HEK293T (cell line): ENCODE measurements at regions not wholly inside any gene's neighbourhood (a gene's known extent, or its start where the extent isn't known, plus 50 kb on each side); places are given as distances from the start of the nearest gene placed in this dataset.
"Not testable (repeated sequence)": the region's sequence is repeated elsewhere in the genome, so short reads cannot be mapped to it uniquely, and the experiment has no call there.

ENCODE experiments used
- CTCF ChIA-PET: fragments of 350-600 bp; formaldehyde crosslinking; extraction: SDS; loops from one replicate; lab custom pipeline; 2021; ENCODE audit warnings: antibody characterized with exemption, inconsistent platforms; lab: Yijun Ruan, JAX
- POLR2A ChIA-PET: fragments of 350-600 bp; formaldehyde crosslinking; extraction: SDS; loops from one replicate; lab custom pipeline; 2020; ENCODE audit warnings: antibody characterized with exemption, inconsistent platforms; lab: Yijun Ruan, JAX
- DNase-seq: peaks from one replicate; pipeline ENCODE4 v3.0.0; 2012; ENCODE audit warnings: mixed read lengths; ENCODE audit errors: extremely low spot score
- ARNT ChIP-seq: fragments of 450-650 bp; IDR thresholded peaks from 2 replicates; pipeline ENCODE4 v1.6.1; 2017; ENCODE audit warnings: mild to moderate bottlenecking
- BHLHE40 ChIP-seq: fragments of 450-650 bp; IDR thresholded peaks from 2 replicates; pipeline ENCODE4 v1.6.1; 2016; ENCODE audit warnings: mild to moderate bottlenecking, moderate library complexity, borderline replicate concordance
- CTBP1 ChIP-seq: fragments of 450-650 bp; IDR thresholded peaks from 2 replicates; pipeline ENCODE4 v1.6.1; 2016; ENCODE audit warnings: borderline replicate concordance
- ELF4 ChIP-seq: fragments of 450-650 bp; IDR thresholded peaks from 2 replicates; pipeline ENCODE4 v1.6.1; 2017; ENCODE audit warnings: antibody characterized with exemption
- FOXA1 ChIP-seq: fragments of 450-650 bp; IDR thresholded peaks from 2 replicates; pipeline ENCODE4 v1.6.1; 2016; ENCODE audit warnings: mild to moderate bottlenecking
- FOXK2 ChIP-seq: fragments of 450-650 bp; IDR thresholded peaks from 2 replicates; pipeline ENCODE4 v1.6.1; 2016; ENCODE audit warnings: mild to moderate bottlenecking
- FOXM1 ChIP-seq: fragments of 450-650 bp; IDR thresholded peaks from 2 replicates; pipeline ENCODE4 v1.6.1; 2017; ENCODE audit warnings: mild to moderate bottlenecking, borderline replicate concordance
- HDGF ChIP-seq: fragments of 450-650 bp; IDR thresholded peaks from 2 replicates; pipeline ENCODE4 v1.6.1; 2017; ENCODE audit warnings: antibody characterized with exemption, borderline replicate concordance
- L3MBTL2 ChIP-seq: fragments of 450-650 bp; conservative IDR thresholded peaks from 2 replicates; pipeline ENCODE4 v1.6.1; 2016; ENCODE audit warnings: mild to moderate bottlenecking
- LEF1 ChIP-seq: fragments of 450-650 bp; IDR thresholded peaks from 2 replicates; pipeline ENCODE4 v1.6.1; 2017; ENCODE audit warnings: mild to moderate bottlenecking, borderline replicate concordance
- NFRKB ChIP-seq: fragments of 450-650 bp; IDR thresholded peaks from 2 replicates; pipeline ENCODE4 v1.6.1; 2016; ENCODE audit warnings: mild to moderate bottlenecking, moderate library complexity
- PKNOX1 ChIP-seq: fragments of 450-650 bp; IDR thresholded peaks from 2 replicates; pipeline ENCODE4 v1.6.1; 2016
- SP1 ChIP-seq: fragments of 450-650 bp; IDR thresholded peaks from 2 replicates; pipeline ENCODE4 v1.6.1; 2017
- SUZ12 ChIP-seq: fragments of 450-650 bp; IDR thresholded peaks from 2 replicates; pipeline ENCODE4 v1.6.1; 2016; ENCODE audit warnings: mild to moderate bottlenecking
- TARDBP ChIP-seq: fragments of 450-650 bp; IDR thresholded peaks from 2 replicates; pipeline ENCODE4 v1.6.1; 2016
- ZNF384 ChIP-seq: fragments of 450-650 bp; IDR thresholded peaks from 2 replicates; pipeline ENCODE4 v1.6.1; 2016

- ChIA-PET POLR2A (no interaction called here), CTCF (no interaction called here)
- TF ChIP-seq NFRKB (no peak), HDGF (no peak), CTBP1 (no peak), FOXA1 (no peak), L3MBTL2 (no peak), ARNT (no peak), ZNF384 (no peak), SUZ12 (no peak), PKNOX1 (no peak), FOXM1 (no peak), LEF1 (no peak), FOXK2 (no peak), BHLHE40 (no peak), SP1 (no peak), TARDBP (no peak), ELF4 (no peak)
- no peak for DNase-seq
Observed at GRCh38 chr4:138113819-138114400, 128.2 kb downstream of the SLC7A11 start.

GRCh38 chr4:138112890-138113289 lies 129.3 kb downstream of the SLC7A11 start:
- DNase-seq, POLR2A ChIA-PET, CTCF ChIA-PET: not testable (repeated sequence)

GRCh38 chr4:138112389-138112788 lies 129.8 kb downstream of the SLC7A11 start:
- DNase-seq: no peak
- TF ChIP-seq FOXM1: no peak
- no peak for TF ChIP-seq PKNOX1
- no peak for TF ChIP-seq L3MBTL2
- TF ChIP-seq FOXA1: no peak
- no peak for TF ChIP-seq HDGF
- no peak for TF ChIP-seq ELF4
- TF ChIP-seq CTBP1: no peak
- CTCF ChIA-PET: no interaction called here
- POLR2A ChIA-PET: no interaction called here

GRCh38 chr4:138111462-138112000 lies 130.6 kb downstream of the SLC7A11 start:
- no peak for TF ChIP-seq SP1
- TF ChIP-seq L3MBTL2: no peak
- TF ChIP-seq FOXA1: no peak
- CTCF ChIA-PET: interaction anchor here (1.4 kb wide), 1 partner anchor 21 kb away, joined by 5 read pairs; no protein-coding TSS in a partner anchor
- DNase-seq: no peak
- POLR2A ChIA-PET: no interaction called here

- POLR2A ChIA-PET: no interaction called here
- TF ChIP-seq BHLHE40: no peak
- TF ChIP-seq NFRKB: no peak
- TF ChIP-seq ZNF384: no peak
- TF ChIP-seq TARDBP: no peak
- no peak for TF ChIP-seq LEF1
- no peak for TF ChIP-seq ARNT
- TF ChIP-seq PKNOX1: no peak
- no peak for TF ChIP-seq L3MBTL2
- no peak for TF ChIP-seq ELF4
- no peak for TF ChIP-seq SP1
- no peak for TF ChIP-seq SUZ12
- TF ChIP-seq FOXK2: no peak
- no peak for TF ChIP-seq FOXA1
- TF ChIP-seq FOXM1: no peak
- TF ChIP-seq CTBP1: no peak
- TF ChIP-seq HDGF: no peak
- CTCF ChIA-PET: interaction anchor here (1.4 kb wide), 1 partner anchor 20 kb away, joined by 5 read pairs; no protein-coding TSS in a partner anchor
- no peak for DNase-seq
Observed at GRCh38 chr4:138110815-138111214, 131.3 kb downstream of the SLC7A11 start.

- DNase-seq: no peak
- CTCF ChIA-PET: interaction anchor here (0.6 kb wide), 1 partner anchor 14 kb away, joined by 3 read pairs; no protein-coding TSS in a partner anchor
- POLR2A ChIA-PET: no interaction called here
- no peak for TF ChIP-seq ARNT
- TF ChIP-seq SUZ12: no peak
- no peak for TF ChIP-seq FOXK2
- TF ChIP-seq SP1: no peak
- TF ChIP-seq PKNOX1: no peak
- no peak for TF ChIP-seq ZNF384
- TF ChIP-seq FOXM1: no peak
- TF ChIP-seq CTBP1: no peak
- no peak for TF ChIP-seq TARDBP
- TF ChIP-seq HDGF: no peak
- no peak for TF ChIP-seq ELF4
- TF ChIP-seq L3MBTL2: no peak
- no peak for TF ChIP-seq NFRKB
- TF ChIP-seq LEF1: no peak
- no peak for TF ChIP-seq BHLHE40
- no peak for TF ChIP-seq FOXA1
Observed at GRCh38 chr4:138107023-138107422, 135.1 kb downstream of the SLC7A11 start.
